Thymus (tissue), 11 donors: ENCODE measurements at regions not wholly inside any gene's neighbourhood (a gene's known extent, or its start where the extent isn't known, plus 50 kb on each side); places are given as distances from the start of the nearest gene placed in this dataset.

Source experiments
- DNase-seq, 9 donors: peaks; one replicate each; pipeline ENCODE4 v3.0.0-alpha.2; 2013; ENCODE audit warnings: low spot score in 9 of 9, low read depth in 6 of 9, missing footprints in 1 of 9
- H3K27ac ChIP-seq, 2 donors: one replicate each; pipeline ENCODE4 v1.5.1; 2013; ENCODE audit warnings: control low read depth in 1 of 2, low read depth in 1 of 2, low read length in 1 of 2, mild to moderate bottlenecking in 1 of 2, moderate library complexity in 1 of 2
- H3K27me3 ChIP-seq, 2 donors: one replicate each; pipeline ENCODE4 v1.5.1; 2013; ENCODE audit warnings: low read length in 1 of 2; ENCODE audit not compliant: control insufficient read depth in 2 of 2, insufficient read depth in 1 of 2
- H3K36me3 ChIP-seq, 2 donors: one replicate each; pipeline ENCODE4 v1.5.1; 2013; ENCODE audit warnings: low read length in 1 of 2, mild to moderate bottlenecking in 1 of 2, moderate library complexity in 1 of 2; ENCODE audit not compliant: control insufficient read depth in 2 of 2, insufficient read depth in 2 of 2
- H3K4me1 ChIP-seq, 2 donors: one replicate each; pipeline ENCODE4 v1.5.1; 2013; ENCODE audit warnings: low read length in 2 of 2; ENCODE audit not compliant: control insufficient read depth in 2 of 2, insufficient read depth in 2 of 2
- H3K4me3 ChIP-seq, 2 donors: one replicate each; pipeline ENCODE4 v1.5.1; 2013; ENCODE audit warnings: low read length in 2 of 2, control low read depth in 1 of 2, mild to moderate bottlenecking in 1 of 2
- H3K9me3 ChIP-seq, 2 donors: one replicate each; pipeline ENCODE4 v1.5.1; 2013; ENCODE audit warnings: low read length in 1 of 2, mild to moderate bottlenecking in 1 of 2; ENCODE audit not compliant: control insufficient read depth in 2 of 2, insufficient read depth in 1 of 2
- WGBS: extraction: QIAGEN DNeasy Blood & Tissue Kit; methylation state at CpG from one replicate; pipeline ENCODE4 v1.1.7; 2013; 5-methylcytosine and 5-hydroxymethylcytosine counted together
- donor health status: healthy.

- H3K4me3 ChIP-seq: no peak overlapping the region
- peaks cover 0 to 7% of the 10 kb centered on the region in 2 donors for H3K9me3 ChIP-seq
- H3K4me1 ChIP-seq: no peaks in the 10 kb centered on the region
- DNase-seq: no peak
- H3K27me3 ChIP-seq: no peaks in the 10 kb centered on the region
- H3K27ac ChIP-seq: no peak overlapping the region
- H3K36me3 ChIP-seq: no peaks in the 10 kb centered on the region
These were observed 677.2 kb downstream of the CCDC85A start for GRCh38 chr2:56860991-56861390.

DNA sequence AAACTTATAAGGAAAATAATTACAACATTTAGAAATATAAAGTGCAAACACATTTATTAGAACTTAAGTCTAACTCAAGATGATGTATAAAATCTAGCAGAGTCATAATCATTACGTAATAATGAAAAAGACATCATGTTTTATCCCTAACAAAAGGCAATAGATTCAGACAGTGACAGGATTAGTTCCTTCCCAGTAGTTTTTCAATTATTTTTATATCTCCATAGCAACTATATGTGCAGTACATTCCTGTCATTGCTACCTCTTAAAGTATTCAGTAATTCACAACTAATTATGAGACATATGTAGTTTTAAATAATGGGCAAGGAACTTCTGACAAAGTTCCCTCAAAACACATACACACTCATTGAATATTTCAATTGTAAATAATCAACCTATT lies 687.9 kb downstream of the CCDC85A start:
- Histone ChIP-seq H3K27ac (no peak overlapping the region), H3K4me3 (no peak overlapping the region), H3K4me1 (no peaks in the 10 kb centered on the region), H3K36me3 (no peaks in the 10 kb centered on the region), H3K27me3 (no peaks in the 10 kb centered on the region), H3K9me3 (peaks cover 0 to 6% of the 10 kb centered on the region in 2 donors)
- no peak for DNase-seq
- 98% methylated on average over 1 of the region's 1 CpG for WGBS

GRCh38 chr2:56874717-56875116 lies 690.9 kb downstream of the CCDC85A start:
- Histone ChIP-seq H3K4me1 (no peaks in the 10 kb centered on the region), H3K27ac (no peak overlapping the region), H3K27me3 (no peaks in the 10 kb centered on the region), H3K4me3 (no peak overlapping the region), H3K9me3 (peaks cover 0 to 6% of the 10 kb centered on the region in 2 donors), H3K36me3 (no peaks in the 10 kb centered on the region)
- DNase-seq: no peak
- WGBS: 98% methylated on average over 4 of the region's 4 CpGs

DNA sequence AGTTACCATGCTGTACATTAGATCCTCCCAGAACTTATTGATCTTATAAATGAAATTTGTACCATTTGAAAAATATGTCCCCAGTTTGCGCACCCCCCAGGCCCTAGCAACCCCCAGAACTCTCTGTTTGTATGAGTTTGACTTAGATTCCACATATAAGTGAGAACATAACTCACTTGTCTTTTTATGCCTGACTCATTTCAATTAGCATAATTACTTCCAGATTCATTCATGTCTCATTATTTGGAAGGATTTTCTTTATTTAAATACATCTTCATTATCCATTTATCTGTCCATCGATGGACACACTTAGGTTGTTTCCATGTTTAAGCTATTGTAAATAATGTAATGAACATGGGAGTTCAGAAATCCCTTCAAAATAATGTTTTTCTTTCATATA lies 705.9 kb downstream of the CCDC85A start:
- WGBS: 95% methylated on average over 2 of the region's 2 CpGs
- DNase-seq: no peak
- Histone ChIP-seq H3K9me3 (no peaks in the 10 kb centered on the region), H3K4me1 (no peaks in the 10 kb centered on the region), H3K36me3 (no peaks in the 10 kb centered on the region), H3K27me3 (no peaks in the 10 kb centered on the region), H3K4me3 (no peak overlapping the region), H3K27ac (no peak overlapping the region)

DNA sequence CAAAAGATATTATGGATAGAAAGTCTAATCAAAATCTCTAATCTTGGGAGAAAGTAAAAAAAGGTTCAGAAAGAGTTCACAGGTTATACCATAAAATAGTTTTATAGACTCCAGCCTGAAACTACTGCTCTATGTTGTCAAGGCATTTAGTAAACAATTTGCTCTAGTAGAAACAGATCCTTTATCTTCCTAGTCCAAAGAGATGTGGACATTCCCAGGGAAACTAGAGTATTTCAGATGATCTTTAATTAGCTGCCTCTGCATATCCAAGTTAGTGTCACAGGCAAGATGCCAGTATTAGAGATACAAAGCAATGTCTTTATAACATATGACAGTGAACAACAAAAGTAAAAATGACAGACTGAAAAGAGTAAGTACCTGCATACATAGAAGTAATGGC lies 708.6 kb downstream of the CCDC85A start:
- no peaks in the 10 kb centered on the region for H3K4me1 ChIP-seq
- DNase-seq: no peak

DNA sequence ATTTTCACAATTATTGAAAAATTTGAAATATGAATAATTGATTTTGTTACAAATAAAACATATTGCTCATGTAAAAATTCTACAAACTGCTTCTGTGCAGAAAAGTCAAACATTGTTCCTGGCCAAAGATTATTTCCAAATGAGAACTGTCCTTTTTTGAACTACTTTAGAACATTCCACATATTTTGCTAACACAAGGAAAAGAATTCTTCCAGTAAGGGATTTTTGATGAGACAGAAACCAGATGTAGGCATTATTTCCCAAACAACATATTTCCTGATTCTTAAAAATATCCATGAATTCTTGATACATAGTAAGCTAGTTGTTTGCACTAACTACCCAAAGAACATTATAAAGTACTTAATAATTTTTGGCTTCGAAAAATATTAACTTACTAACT lies 715.2 kb downstream of the CCDC85A start:
- no peak overlapping the region for H3K4me3 ChIP-seq
- WGBS: 95% methylated on average over 1 of the region's 1 CpG
- H3K9me3 ChIP-seq: no peaks in the 10 kb centered on the region
- no peaks in the 10 kb centered on the region for H3K4me1 ChIP-seq
- no peaks in the 10 kb centered on the region for H3K36me3 ChIP-seq
- no peak overlapping the region for H3K27ac ChIP-seq
- DNase-seq: no peak
- no peaks in the 10 kb centered on the region for H3K27me3 ChIP-seq

More for the DNA sequence above, 708.6 kb downstream of the CCDC85A start:
- Histone ChIP-seq H3K27ac (no peak overlapping the region), H3K4me3 (no peak overlapping the region), H3K9me3 (no peaks in the 10 kb centered on the region), H3K27me3 (no peaks in the 10 kb centered on the region), H3K36me3 (no peaks in the 10 kb centered on the region)

GRCh38 chr2:56912490-56912889 lies 728.7 kb downstream of the CCDC85A start:
- 44% methylated on average over 4 of the region's 4 CpGs for WGBS
- Histone ChIP-seq H3K27ac (no peak overlapping the region), H3K36me3 (no peaks in the 10 kb centered on the region), H3K9me3 (no peaks in the 10 kb centered on the region), H3K4me1 (no peaks in the 10 kb centered on the region), H3K4me3 (no peak overlapping the region), H3K27me3 (no peaks in the 10 kb centered on the region)
- no peak for DNase-seq

GRCh38 chr2:56918790-56919189 lies 735.0 kb downstream of the CCDC85A start:
- H3K27me3 ChIP-seq: no peaks in the 10 kb centered on the region
- H3K4me1 ChIP-seq: no peaks in the 10 kb centered on the region
- H3K4me3 ChIP-seq: no peak overlapping the region
- peaks cover 0 to 4% of the 10 kb centered on the region in 2 donors for H3K9me3 ChIP-seq
- H3K36me3 ChIP-seq: no peaks in the 10 kb centered on the region
- no peak overlapping the region for H3K27ac ChIP-seq
- no peak for DNase-seq

- Histone ChIP-seq H3K36me3 (no peaks in the 10 kb centered on the region), H3K27me3 (no peaks in the 10 kb centered on the region), H3K4me1 (no peaks in the 10 kb centered on the region), H3K4me3 (no peak overlapping the region), H3K9me3 (no peaks in the 10 kb centered on the region), H3K27ac (no peak overlapping the region)
- no peak for DNase-seq
- 82% methylated on average over 2 of the region's 2 CpGs for WGBS
These were observed 750.2 kb downstream of the CCDC85A start for GRCh38 chr2:56933976-56934375.

DNA sequence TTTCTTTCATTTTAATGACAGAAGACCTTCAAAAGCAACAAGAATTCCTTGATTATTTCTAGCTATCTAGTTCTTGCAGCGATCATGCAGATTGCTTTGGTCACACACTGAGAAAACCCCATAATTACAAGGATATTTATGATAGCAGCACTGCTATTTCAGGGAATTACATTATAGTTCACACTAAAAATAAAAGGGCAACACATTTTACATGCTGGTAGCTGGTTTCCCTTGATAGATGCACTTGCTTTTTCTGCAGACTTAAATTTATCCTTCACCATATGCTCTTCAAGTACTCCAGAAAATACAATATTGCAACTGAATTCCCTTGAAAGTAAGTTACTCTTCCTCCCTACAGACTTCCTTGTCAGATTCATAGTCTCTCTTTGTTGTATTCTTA lies 751.1 kb downstream of the CCDC85A start:
- Histone ChIP-seq H3K36me3 (no peaks in the 10 kb centered on the region), H3K27me3 (no peaks in the 10 kb centered on the region), H3K4me1 (no peaks in the 10 kb centered on the region), H3K9me3 (no peaks in the 10 kb centered on the region), H3K27ac (no peak overlapping the region), H3K4me3 (no peak overlapping the region)
- 90% methylated on average over 1 of the region's 1 CpG for WGBS
- no peak for DNase-seq
